HCT116 (cell line): ENCODE measurements at regions not wholly inside any gene's neighbourhood (a gene's known extent, or its start where the extent isn't known, plus 50 kb on each side); places are given as distances from the start of the nearest gene placed in this dataset.

Source experiments
- ATAC-seq: fragments of 200-7000 bp; cut with Tn5 transposase; 2 replicates; pipeline ENCODE4 v1.9.1; 2020; ENCODE audit warnings: mild to moderate bottlenecking, moderate library complexity
- BruUV-seq: library from RNA; stranded (reverse); fragments of 400-500 nt; replicated peaks from 2 replicates; lab custom pipeline; 2021; lab: Mats Ljungman, UMichigan
- CTCF ChIA-PET: fragments of 300-600 bp; sonication (Branson Sonifier 250); formaldehyde crosslinking; loops from one replicate; lab custom pipeline; 2021; ENCODE audit warnings: antibody characterized with exemption; lab: Charles Lee
- POLR2A ChIA-PET: fragments of 300-600, 350-600 bp; sonication (Branson Sonifier 250); formaldehyde crosslinking; loops from one replicate; lab custom pipeline; 2021; ENCODE audit warnings: antibody characterized with exemption; lab: Charles Lee
- RAD21 ChIA-PET, 2 experiments: fragments of 300-600 bp; sonication (Branson Sonifier 250); formaldehyde crosslinking; loops; one replicate each; lab custom pipeline; 2023; ENCODE audit warnings: low total read pairs in 2 of 2; ENCODE audit not compliant: uncharacterized antibody in 2 of 2, unreplicated experiment in 2 of 2, low non-redundant PET in 1 of 2; lab: Charles Lee
- DNase-seq: peaks from one replicate; pipeline ENCODE4 v3.0.0-alpha.2; 2010; ENCODE audit warnings: low read depth, low spot score
- H2AFZ ChIP-seq: fragments of 200-600 bp; shearing (Covaris generic), sonication (generic); 2 replicates; pipeline ENCODE4 v1.6.1; 2017; ENCODE audit warnings: low read depth, mixed run types, mixed read lengths, antibody characterized with exemption, low read length; ENCODE audit not compliant: poor library complexity, severe bottlenecking
- H3K27ac ChIP-seq: 2 replicates; pipeline ENCODE4 v1.5.1; 2012; ENCODE audit warnings: low read depth, low read length
- H3K27me3 ChIP-seq: fragments of 200-600 bp; sonication (generic); 2 replicates; pipeline ENCODE4 v1.6.1; 2016; ENCODE audit warnings: mixed run types, low read length, mixed read lengths; ENCODE audit not compliant: insufficient read depth
- H3K36me3 ChIP-seq, 2 experiments: fragments of 200-500 bp in 1 of 2; fragments of 200-600 bp in 1 of 2; sonication (Bioruptor generic) in 1 of 2; sonication (generic) in 1 of 2; 2 replicates each; pipeline versions ENCODE4 v1.5.1 to v1.6.1; 2014 to 2016; ENCODE audit warnings: low read length in 2 of 2, inconsistent platforms in 1 of 2, mixed read lengths in 1 of 2, mixed run types in 1 of 2; ENCODE audit not compliant: insufficient read depth in 2 of 2, control insufficient read depth in 1 of 2
- H3K4me1 ChIP-seq, 2 experiments: fragments of 200-600 bp in 1 of 2; sonication (generic) in 1 of 2; 2 replicates each; pipeline versions ENCODE4 v1.5.1 to v1.6.1; 2012 to 2017; ENCODE audit warnings: low read length in 2 of 2, inconsistent platforms in 1 of 2, mild to moderate bottlenecking in 1 of 2, mixed read lengths in 1 of 2, mixed run types in 1 of 2, moderate library complexity in 1 of 2; ENCODE audit not compliant: insufficient read depth in 2 of 2, control insufficient read depth in 1 of 2
- H3K4me2 ChIP-seq: fragments of 200-600 bp; sonication (generic); 2 replicates; pipeline ENCODE4 v1.6.1; 2017; ENCODE audit warnings: mixed run types, low read length, mixed read lengths
- H3K4me3 ChIP-seq, 2 experiments: fragments of 200-600 bp in 1 of 2; sonication (generic) in 1 of 2; replicated peaks in 1 of 2; 2 replicates each; pipeline ENCODE4 v1.5.1; 2011 to 2016; ENCODE audit warnings: low read length in 2 of 2, control low read depth in 1 of 2, low read depth in 1 of 2, mild to moderate bottlenecking in 1 of 2, mixed read lengths in 1 of 2, mixed run types in 1 of 2
- H3K79me2 ChIP-seq: fragments of 200-600 bp; sonication (generic); 2 replicates; pipeline ENCODE4 v1.6.1; 2017; ENCODE audit warnings: mild to moderate bottlenecking, mixed run types, low read length, moderate library complexity, mixed read lengths; ENCODE audit not compliant: insufficient read depth
- H3K9ac ChIP-seq: fragments of 200-600 bp; sonication (generic); 2 replicates; pipeline ENCODE4 v1.6.1; 2016; ENCODE audit warnings: low read length, mixed read lengths
- H3K9me2 ChIP-seq: fragments of 200-600 bp; sonication (generic), shearing (Covaris generic); 2 replicates; pipeline ENCODE4 v1.6.1; 2017; ENCODE audit warnings: mixed run types, mild to moderate bottlenecking, moderate library complexity; ENCODE audit not compliant: insufficient read depth
- H3K9me3 ChIP-seq, 2 experiments: fragments of 200-500 bp in 1 of 2; fragments of 200-600 bp in 1 of 2; sonication (Bioruptor generic) in 1 of 2; sonication (generic) in 1 of 2; 2 replicates each; pipeline ENCODE4 v1.6.1; 2014 to 2017; ENCODE audit warnings: low read length in 2 of 2, mixed read lengths in 2 of 2, inconsistent platforms in 1 of 2, low read depth in 1 of 2, mild to moderate bottlenecking in 1 of 2, mixed run types in 1 of 2, moderate library complexity in 1 of 2; ENCODE audit not compliant: control insufficient read depth in 1 of 2, insufficient read depth in 1 of 2
- H4K20me1 ChIP-seq: fragments of 200-600 bp; sonication (generic), shearing (Covaris generic); 2 replicates; pipeline ENCODE4 v1.6.1; 2017; ENCODE audit warnings: mixed run types, mild to moderate bottlenecking, moderate library complexity; ENCODE audit not compliant: insufficient read depth
- CBX3 ChIP-seq: IDR thresholded peaks from 2 replicates; pipeline ENCODE4 v1.6.1; 2012; ENCODE audit warnings: low read depth
- CEBPB ChIP-seq: IDR thresholded peaks from 2 replicates; pipeline ENCODE4 v1.6.1; 2012; ENCODE audit warnings: low read depth
- CTCF ChIP-seq, 3 experiments: fragments of 200-600 bp in 1 of 3; sonication (generic) in 1 of 3; IDR thresholded peaks in 2 of 3; conservative IDR thresholded peaks in 1 of 3; 2 replicates each; pipeline ENCODE4 v1.5.1; 2012 to 2017; ENCODE audit warnings: low read depth in 2 of 3, low read length in 2 of 3, antibody characterized with exemption in 1 of 3, borderline replicate concordance in 1 of 3, control low read depth in 1 of 3, mild to moderate bottlenecking in 1 of 3, mixed read lengths in 1 of 3, mixed run types in 1 of 3, moderate library complexity in 1 of 3; ENCODE audit not compliant: insufficient read depth in 1 of 3
- EGR1 ChIP-seq: IDR thresholded peaks from 2 replicates; pipeline ENCODE4 v1.6.1; 2012; ENCODE audit warnings: low read depth
- ELF1 ChIP-seq: IDR thresholded peaks from 2 replicates; pipeline ENCODE4 v1.6.1; 2012; ENCODE audit warnings: low read depth, borderline replicate concordance
- EZH2phosphoT487 ChIP-seq: fragments of 200-600 bp; IDR thresholded peaks from 2 replicates; pipeline ENCODE4 v1.6.1; 2018; ENCODE audit warnings: antibody characterized with exemption, borderline replicate concordance
- FOSL1 ChIP-seq: IDR thresholded peaks from 2 replicates; pipeline ENCODE4 v1.6.1; 2012; ENCODE audit warnings: low read depth
- POLR2A ChIP-seq: IDR thresholded peaks from 2 replicates; pipeline ENCODE4 v1.7.0; 2011; ENCODE audit warnings: borderline replicate concordance; ENCODE audit not compliant: insufficient read depth, insufficient read length; ENCODE audit errors: extremely low read depth
- POLR2AphosphoS5 ChIP-seq: IDR thresholded peaks from 2 replicates; pipeline ENCODE4 v1.6.1; 2011; ENCODE audit warnings: mild to moderate bottlenecking, low read depth, low read length, moderate library complexity
- SP1 ChIP-seq: IDR thresholded peaks from 2 replicates; pipeline ENCODE4 v1.6.1; 2012; ENCODE audit warnings: low read depth
- SRF ChIP-seq: IDR thresholded peaks from 2 replicates; pipeline ENCODE4 v1.6.1; 2012; ENCODE audit warnings: low read depth
- TCF7L2 ChIP-seq: IDR thresholded peaks from 2 replicates; pipeline ENCODE4 v1.7.0; 2011; ENCODE audit warnings: borderline replicate concordance, inconsistent platforms; ENCODE audit not compliant: insufficient read depth, insufficient read length; ENCODE audit errors: extremely low read depth
- ZNF274 ChIP-seq: fragments of 200-500 bp; sonication (Bioruptor generic); IDR thresholded peaks from 2 replicates; pipeline ENCODE4 v1.6.1; 2014; ENCODE audit warnings: mild to moderate bottlenecking, low read depth, low read length, inconsistent platforms
- intact Hi-C: fragments of 100-400 bp; cut with micrococcal nuclease; formaldehyde crosslinking; loops from 2 replicates; pipeline ENCODE4 v1.10.0; 2022

- Histone ChIP-seq H3K36me3 (no peaks in the 10 kb centered on the region), H4K20me1 (no peaks in the 10 kb centered on the region), H3K27ac (no peak overlapping the region), H3K9ac (no peak overlapping the region), H3K4me1 (peaks cover 0 to 3% of the 10 kb centered on the region in 2 experiments; a peak in 3 of 4 replicates), H2AFZ (no peak overlapping the region), H3K4me3 (no peak overlapping the region), H3K27me3 (peaks cover 36% of the 10 kb centered on the region), H3K9me2 (no peaks in the 10 kb centered on the region), H3K79me2 (no peaks in the 10 kb centered on the region), H3K9me3 (no peaks in the 10 kb centered on the region), H3K4me2 (no peak overlapping the region)
- ATAC-seq (no peak), DNase-seq (no peak)
- no TSS peak for BruUV-seq
- intact Hi-C loops, result no loop called here
- TF ChIP-seq EZH2phosphoT487 (no peak), SP1 (no peak), POLR2A (no peak), CEBPB (no peak), CBX3 (no peak), ELF1 (no peak), SRF (no peak), POLR2AphosphoS5 (no peak), EGR1 (no peak), TCF7L2 (no peak), FOSL1 (no peak), CTCF (IDR thresholded peaks at IDR 0.05 in 2 of 3, conservative IDR thresholded peaks at IDR 0.05 in 1 of 3; ENCODE audit: borderline replicate concordance in 1 of 3, insufficient read depth in 1 of 3, low read depth in 2 of 3, low read length in 2 of 3) (no peak), ZNF274 (no peak)
- RAD21 ChIA-PET, result no interaction called here
- POLR2A ChIA-PET, result no interaction called here
- CTCF ChIA-PET, result no interaction called here
Measured at GRCh38 chr7:131686833-131687232, 130.4 kb upstream of the PODXL start.
